ENCODE measurements at regions not wholly inside any gene's neighbourhood (a gene's known extent, or its start where the extent isn't known, plus 50 kb on each side); places are given as distances from the start of the nearest gene placed in this dataset.

- TF ChIP-seq CTCF (IDR thresholded peaks at IDR 0.05), result no peak
- TF ChIP-seq POLR2A (IDR thresholded peaks at IDR 0.05), result no peak
These were observed 320.3 kb downstream of the GPD2 start for GRCh38 chr2:156756516-156756915.

All from tibial nerve (tissue), 3 donors.